GM21526 (cell line): ENCODE measurements at regions not wholly inside any gene's neighbourhood (a gene's known extent, or its start where the extent isn't known, plus 50 kb on each side); places are given as distances from the start of the nearest gene placed in this dataset.
"Not testable (repeated sequence)": the region's sequence is repeated elsewhere in the genome, so short reads cannot be mapped to it uniquely, and the experiment has no call there.

Source experiments
- ATAC-seq: cut with Tn5 transposase; IDR thresholded peaks from one replicate; pipeline ENCODE4 v1.9.1; 2021; ENCODE audit warnings: moderate library complexity; ENCODE audit not compliant: unreplicated experiment, low FRiP score

- no peak for ATAC-seq
Observed at GRCh38 chr2:228377533-228377932, 196.0 kb upstream of the SPHKAP start.

GRCh38 chr2:228374741-228375140 is 193.3 kb upstream of the SPHKAP start:
- ATAC-seq = no peak

- no peak for ATAC-seq
Observed at GRCh38 chr2:228373191-228373590, 191.7 kb upstream of the SPHKAP start.

- no peak for ATAC-seq
Observed at GRCh38 chr2:228372212-228372611, 190.7 kb upstream of the SPHKAP start.

GRCh38 chr2:228369400-228370031 is 188.0 kb upstream of the SPHKAP start:
- ATAC-seq = no peak

GRCh38 chr2:228367356-228367755 is 185.9 kb upstream of the SPHKAP start:
- ATAC-seq = no peak

- no peak for ATAC-seq
Observed at GRCh38 chr2:228359473-228359872, 178.0 kb upstream of the SPHKAP start.

GRCh38 chr2:228355897-228356296 is 174.4 kb upstream of the SPHKAP start:
- ATAC-seq = no peak

GRCh38 chr2:228352980-228353379 is 171.5 kb upstream of the SPHKAP start:
- ATAC-seq = not testable (repeated sequence)

- ATAC-seq = no peak
Observed at GRCh38 chr2:228352048-228352447, 170.6 kb upstream of the SPHKAP start.

- ATAC-seq = no peak
Observed at GRCh38 chr2:228348516-228349064, 167.1 kb upstream of the SPHKAP start.

GRCh38 chr2:228344531-228344930 is 163.0 kb upstream of the SPHKAP start:
- no peak for ATAC-seq

GRCh38 chr2:228339525-228339924 is 158.0 kb upstream of the SPHKAP start:
- no peak for ATAC-seq

- no peak for ATAC-seq
Observed at GRCh38 chr2:228334180-228334579, 152.7 kb upstream of the SPHKAP start.

GRCh38 chr2:228329282-228329681 is 147.8 kb upstream of the SPHKAP start:
- no peak for ATAC-seq

GRCh38 chr2:228321015-228321414 is 139.5 kb upstream of the SPHKAP start:
- no peak for ATAC-seq

- no peak for ATAC-seq
Observed at GRCh38 chr2:228318218-228318617, 136.7 kb upstream of the SPHKAP start.

- no peak for ATAC-seq
Observed at GRCh38 chr2:228312172-228312571, 130.7 kb upstream of the SPHKAP start.

GRCh38 chr2:228303960-228304359 is 122.5 kb upstream of the SPHKAP start:
- ATAC-seq = no peak

- ATAC-seq = no peak
Observed at GRCh38 chr2:228283491-228284171, 102.1 kb upstream of the SPHKAP start.

- ATAC-seq = no peak
Observed at GRCh38 chr2:228282376-228282775, 100.9 kb upstream of the SPHKAP start.

- no peak for ATAC-seq
Observed at GRCh38 chr2:228273159-228273558, 91.7 kb upstream of the SPHKAP start.
